ENCODE measurements at regions not wholly inside any gene's neighbourhood (a gene's known extent, or its start where the extent isn't known, plus 50 kb on each side); places are given as distances from the start of the nearest gene placed in this dataset.

- TF ChIP-seq CTCF (IDR thresholded peaks at IDR 0.05) (no peak), POLR2A (IDR thresholded peaks at IDR 0.05) (no peak)
Observed at GRCh38 chr2:15761056-15761455, 169.4 kb downstream of the DDX1 start.

All from thyroid gland (tissue), 4 donors.